Calu3 (cell line): ENCODE measurements at regions not wholly inside any gene's neighbourhood (a gene's known extent, or its start where the extent isn't known, plus 50 kb on each side); places are given as distances from the start of the nearest gene placed in this dataset.

Experiments used
- BruUV-seq: library from RNA; stranded (reverse); fragments of 400-500 nt; replicated peaks from 2 replicates; lab custom pipeline; 2021; lab: Mats Ljungman, UMichigan
- CTCF ChIA-PET: fragments of 300-600 bp; sonication (Branson Sonifier 250); formaldehyde crosslinking; loops from one replicate; lab custom pipeline; 2022; ENCODE audit warnings: antibody characterized with exemption; lab: Charles Lee
- DNase-seq: peaks from one replicate; pipeline ENCODE4 v3.0.0; 2022
- H3K27ac Mint-ChIP-seq: one replicate; pipeline ENCODE4 v1.8.0; 2022; ENCODE audit warnings: mixed read lengths; ENCODE audit not compliant: unreplicated experiment
- H3K27me3 Mint-ChIP-seq: one replicate; pipeline ENCODE4 v1.8.0; 2022; ENCODE audit warnings: mixed read lengths; ENCODE audit not compliant: unreplicated experiment
- H3K36me3 Mint-ChIP-seq: one replicate; pipeline ENCODE4 v1.8.0; 2022; ENCODE audit warnings: mild to moderate bottlenecking, moderate library complexity, mixed read lengths; ENCODE audit not compliant: insufficient read depth, unreplicated experiment
- H3K4me1 Mint-ChIP-seq: one replicate; pipeline ENCODE4 v1.8.0; 2022; ENCODE audit warnings: mild to moderate bottlenecking, low read depth, mixed read lengths; ENCODE audit not compliant: unreplicated experiment
- H3K4me3 Mint-ChIP-seq: one replicate; pipeline ENCODE4 v1.8.0; 2022; ENCODE audit warnings: mild to moderate bottlenecking, low read depth, moderate library complexity, mixed read lengths; ENCODE audit not compliant: unreplicated experiment
- H3K9me3 Mint-ChIP-seq: one replicate; pipeline ENCODE4 v1.8.0; 2022; ENCODE audit warnings: low read depth, mixed read lengths; ENCODE audit not compliant: unreplicated experiment
- intact Hi-C: fragments of 100-400 bp; cut with micrococcal nuclease; formaldehyde crosslinking; loops from one replicate; pipeline ENCODE4 v1.10.0; 2022; ENCODE audit not compliant: unreplicated experiment
- TF ChIP-seq, protein P1 (sequence below): fragments of 200-600 bp; IDR thresholded peaks from one replicate; pipeline ENCODE4 v1.8.0; 2022; ENCODE audit warnings: antibody characterized with exemption; ENCODE audit not compliant: unreplicated experiment

DNA sequence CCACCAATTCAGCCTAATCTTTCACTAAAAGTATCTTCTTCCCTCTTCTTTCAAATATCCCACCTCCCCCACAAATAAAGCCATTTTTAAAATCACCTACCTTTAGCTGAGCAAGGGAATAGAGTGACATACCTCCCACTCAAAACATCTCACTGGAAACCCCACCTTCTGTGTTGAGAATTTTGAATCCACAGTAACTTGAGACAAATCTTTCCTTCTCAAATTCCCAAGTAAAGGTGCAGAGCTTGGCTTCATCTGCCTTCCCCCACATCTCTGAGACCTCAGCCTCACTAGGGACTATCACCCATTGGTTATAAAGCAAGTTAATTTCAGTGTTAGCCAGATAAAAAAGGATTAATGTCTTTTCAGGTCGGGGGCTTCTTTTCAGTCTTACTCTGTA is 180.4 kb downstream of the INO80D start:
- no peaks in the 10 kb centered on the region for H3K9me3 Mint-ChIP-seq
- no peak overlapping the region for H3K4me3 Mint-ChIP-seq
- H3K27me3 Mint-ChIP-seq, result peaks cover 27% of the 10 kb centered on the region
- H3K36me3 Mint-ChIP-seq, result no peaks in the 10 kb centered on the region
- no peak for DNase-seq
- intact Hi-C loops, result no loop called here
- TF ChIP-seq, protein P1, sequence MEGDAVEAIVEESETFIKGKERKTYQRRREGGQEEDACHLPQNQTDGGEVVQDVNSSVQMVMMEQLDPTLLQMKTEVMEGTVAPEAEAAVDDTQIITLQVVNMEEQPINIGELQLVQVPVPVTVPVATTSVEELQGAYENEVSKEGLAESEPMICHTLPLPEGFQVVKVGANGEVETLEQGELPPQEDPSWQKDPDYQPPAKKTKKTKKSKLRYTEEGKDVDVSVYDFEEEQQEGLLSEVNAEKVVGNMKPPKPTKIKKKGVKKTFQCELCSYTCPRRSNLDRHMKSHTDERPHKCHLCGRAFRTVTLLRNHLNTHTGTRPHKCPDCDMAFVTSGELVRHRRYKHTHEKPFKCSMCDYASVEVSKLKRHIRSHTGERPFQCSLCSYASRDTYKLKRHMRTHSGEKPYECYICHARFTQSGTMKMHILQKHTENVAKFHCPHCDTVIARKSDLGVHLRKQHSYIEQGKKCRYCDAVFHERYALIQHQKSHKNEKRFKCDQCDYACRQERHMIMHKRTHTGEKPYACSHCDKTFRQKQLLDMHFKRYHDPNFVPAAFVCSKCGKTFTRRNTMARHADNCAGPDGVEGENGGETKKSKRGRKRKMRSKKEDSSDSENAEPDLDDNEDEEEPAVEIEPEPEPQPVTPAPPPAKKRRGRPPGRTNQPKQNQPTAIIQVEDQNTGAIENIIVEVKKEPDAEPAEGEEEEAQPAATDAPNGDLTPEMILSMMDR, result no peak
- no TSS peak for BruUV-seq
- CTCF ChIA-PET, result no interaction called here
- H3K27ac Mint-ChIP-seq, result no peak overlapping the region
- no peaks in the 10 kb centered on the region for H3K4me1 Mint-ChIP-seq

DNA sequence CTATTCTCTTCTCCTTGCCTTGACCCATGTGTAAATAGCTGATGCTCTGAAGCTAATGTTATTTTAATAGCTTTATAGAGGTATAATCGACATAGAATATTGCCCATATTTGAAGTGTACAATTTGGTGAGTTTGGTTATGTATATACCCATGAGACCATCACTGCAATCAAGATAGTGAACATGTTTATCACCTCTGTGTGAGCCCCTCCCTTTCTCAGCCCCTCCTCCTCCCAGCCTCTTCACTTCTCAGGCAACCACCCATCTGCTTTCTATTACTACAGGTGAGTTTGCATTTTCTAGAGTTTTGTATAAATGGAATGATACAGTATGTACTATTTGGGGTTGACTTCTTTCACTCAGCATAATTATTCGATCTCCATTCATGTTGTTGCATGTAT is 181.1 kb downstream of the INO80D start:
- CTCF ChIA-PET, result interaction anchor here (1.1 kb wide), 1 partner anchor 21 kb away, joined by 5 read pairs; no protein-coding TSS in a partner anchor
- no TSS peak for BruUV-seq
- Mint-ChIP-seq H3K36me3 (no peaks in the 10 kb centered on the region), H3K4me1 (no peaks in the 10 kb centered on the region), H3K27ac (no peak overlapping the region), H3K27me3 (peaks cover 22% of the 10 kb centered on the region), H3K9me3 (no peaks in the 10 kb centered on the region), H3K4me3 (no peak overlapping the region)
- DNase-seq, result no peak
- intact Hi-C loops, result no loop called here
- TF ChIP-seq, protein P1, result no peak

DNA sequence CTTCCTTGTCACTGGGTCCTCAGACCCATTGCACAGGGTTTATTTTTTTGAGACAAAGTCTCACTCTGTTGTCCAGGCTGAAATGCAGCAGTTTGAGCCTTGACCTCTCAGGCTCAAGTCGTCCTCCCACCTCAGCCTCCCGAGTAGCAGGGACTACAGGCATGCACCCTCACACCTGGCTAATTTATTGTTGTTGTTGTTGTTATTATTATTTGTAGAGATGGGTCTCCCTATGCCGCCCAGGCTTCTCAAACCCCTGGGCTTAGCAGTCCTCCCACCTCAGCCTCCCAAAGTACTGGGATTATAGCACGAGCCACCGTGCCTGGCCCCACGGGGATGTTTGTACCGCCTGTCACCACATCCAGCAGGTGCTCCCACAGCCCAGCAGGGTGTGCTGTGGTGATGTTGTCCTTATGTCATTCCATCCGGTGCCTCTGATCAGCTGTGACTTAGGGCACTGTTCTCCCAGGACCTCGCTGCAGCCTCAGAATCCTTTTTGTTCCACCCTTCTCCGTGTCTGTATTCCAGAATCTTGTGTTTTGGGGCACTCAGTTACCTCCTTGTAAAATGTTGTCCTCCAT is 182.3 kb downstream of the INO80D start:
- peaks cover 24% of the 10 kb centered on the region for H3K27me3 Mint-ChIP-seq
- intact Hi-C loops, result loop anchor here (2.0 kb wide), 2 partner anchors 21 to 45 kb away; no protein-coding TSS in a partner anchor
- CTCF ChIA-PET, result interaction anchor here (0.6 to 1.1 kb wide), 2 partner anchors 22 to 825 kb away, joined by 3 to 5 read pairs; no protein-coding TSS in a partner anchor
- no peaks in the 10 kb centered on the region for H3K9me3 Mint-ChIP-seq
- no peaks in the 10 kb centered on the region for H3K36me3 Mint-ChIP-seq
- no TSS peak for BruUV-seq
- TF ChIP-seq, protein P1, result peak; percentile 62
- H3K4me3 Mint-ChIP-seq, result no peak overlapping the region
- DNase-seq, result peak; percentile 56
- H3K27ac Mint-ChIP-seq, result no peak overlapping the region
- no peaks in the 10 kb centered on the region for H3K4me1 Mint-ChIP-seq

DNA sequence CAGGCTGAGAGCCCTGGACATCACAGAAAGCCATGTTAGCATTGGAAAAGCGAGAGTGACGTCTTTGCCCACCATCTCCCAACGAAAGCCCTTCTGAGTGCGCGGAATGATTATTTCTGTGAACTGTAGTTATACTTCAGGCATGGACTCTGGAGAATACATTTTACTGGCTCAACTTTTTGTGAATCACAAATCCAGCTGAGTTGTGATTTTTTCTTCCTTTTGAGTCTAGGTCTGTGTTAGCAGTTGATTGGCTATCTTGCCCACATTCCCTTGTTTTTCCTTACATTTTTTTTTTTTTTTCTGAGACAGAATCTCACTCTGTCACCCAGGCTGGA is 183.1 kb downstream of the INO80D start:
- Mint-ChIP-seq H3K36me3 (no peaks in the 10 kb centered on the region), H3K4me1 (no peaks in the 10 kb centered on the region), H3K27me3 (peaks cover 27% of the 10 kb centered on the region), H3K27ac (no peak overlapping the region), H3K4me3 (no peak overlapping the region), H3K9me3 (no peaks in the 10 kb centered on the region)
- no peak for DNase-seq
- CTCF ChIA-PET, result interaction anchor here (0.6 kb wide), 1 partner anchor 825 kb away, joined by 3 read pairs; no protein-coding TSS in a partner anchor
- TF ChIP-seq, protein P1, result no peak
- intact Hi-C loops, result loop anchor here (2.0 kb wide), 2 partner anchors 22 to 46 kb away; no protein-coding TSS in a partner anchor
- BruUV-seq, result no TSS peak
